ENCODE measurements at regions not wholly inside any gene's neighbourhood (a gene's known extent, or its start where the extent isn't known, plus 50 kb on each side); places are given as distances from the start of the nearest gene placed in this dataset.

- ATAC-seq = no peak
- H3K27ac ChIP-seq = no peak overlapping the region
- H3K27me3 ChIP-seq = no peaks in the 10 kb centered on the region
- H3K9me3 ChIP-seq = peaks cover 0 to 26% (median 0%) of the 10 kb centered on the region in 3 donors
- no peaks in the 10 kb centered on the region for H3K36me3 ChIP-seq
- H3K4me3 ChIP-seq = no peak overlapping the region
- 100% methylated on average over 1 of the region's 1 CpG; no CpG with 5 or more reads in 1 of the 2 donors for WGBS, 2 donors (ENCODE audit: low coverage in 1 of 2)
- H3K4me1 ChIP-seq = no peaks in the 10 kb centered on the region
- TF ChIP-seq EP300 (IDR thresholded peaks at IDR 0.05) (no peak), POLR2AphosphoS5 (IDR thresholded peaks at IDR 0.05) (no peak), POLR2A (IDR thresholded peaks at IDR 0.05) (no peak), CTCF (IDR thresholded peaks at IDR 0.05) (no peak)
These were observed 387.1 kb downstream of the MRPL39 start for GRCh38 chr21:25220169-25220568.

- ATAC-seq = no peak
- no peaks in the 10 kb centered on the region for H3K27me3 ChIP-seq
- no peak overlapping the region for H3K4me3 ChIP-seq
- H3K9me3 ChIP-seq = peaks cover 0 to 10% (median 0%) of the 10 kb centered on the region in 3 donors
- TF ChIP-seq POLR2AphosphoS5 (IDR thresholded peaks at IDR 0.05) = no peak
- no peak for TF ChIP-seq EP300 (IDR thresholded peaks at IDR 0.05)
- no peak for TF ChIP-seq POLR2A (IDR thresholded peaks at IDR 0.05)
- TF ChIP-seq CTCF (IDR thresholded peaks at IDR 0.05) = no peak
- WGBS, 2 donors (ENCODE audit: low coverage in 1 of 2) = 44 to 49% methylated on average over 2 of the region's 2 CpGs
- H3K27ac ChIP-seq = no peak overlapping the region
- no peaks in the 10 kb centered on the region for H3K36me3 ChIP-seq
- no peaks in the 10 kb centered on the region for H3K4me1 ChIP-seq
These were observed 391.4 kb downstream of the MRPL39 start for GRCh38 chr21:25215698-25216384.

- no peaks in the 10 kb centered on the region for H3K36me3 ChIP-seq
- H3K27ac ChIP-seq = no peak overlapping the region
- no peak for ATAC-seq
- peaks cover 0 to 3% (median 0%) of the 10 kb centered on the region in 3 donors for H3K9me3 ChIP-seq
- no peak overlapping the region for H3K4me3 ChIP-seq
- TF ChIP-seq CTCF (IDR thresholded peaks at IDR 0.05) (no peak), POLR2A (IDR thresholded peaks at IDR 0.05) (no peak), EP300 (IDR thresholded peaks at IDR 0.05) (no peak), POLR2AphosphoS5 (IDR thresholded peaks at IDR 0.05) (no peak)
- no peaks in the 10 kb centered on the region for H3K4me1 ChIP-seq
- H3K27me3 ChIP-seq = no peaks in the 10 kb centered on the region
- 84 to 87% methylated on average over 8 of the region's 8 CpGs for WGBS, 2 donors (ENCODE audit: low coverage in 1 of 2)
These were observed 392.6 kb downstream of the MRPL39 start for GRCh38 chr21:25214676-25215075.

GRCh38 chr21:25199944-25200343 lies 407.3 kb downstream of the MRPL39 start:
- no peak for TF ChIP-seq POLR2A (IDR thresholded peaks at IDR 0.05)
- TF ChIP-seq EP300 (IDR thresholded peaks at IDR 0.05) = no peak
- TF ChIP-seq POLR2AphosphoS5 (IDR thresholded peaks at IDR 0.05) = no peak
- TF ChIP-seq CTCF (IDR thresholded peaks at IDR 0.05) = no peak
- 62 to 80% methylated on average over 2 of the region's 2 CpGs for WGBS, 2 donors (ENCODE audit: low coverage in 1 of 2)
- Histone ChIP-seq H3K27me3 (no peaks in the 10 kb centered on the region), H3K27ac (no peak overlapping the region), H3K9me3 (peaks cover 0 to 9% (median 0%) of the 10 kb centered on the region in 3 donors), H3K4me3 (no peak overlapping the region), H3K36me3 (no peaks in the 10 kb centered on the region), H3K4me1 (no peaks in the 10 kb centered on the region)
- ATAC-seq = no peak

GRCh38 chr21:25191141-25191540 lies 416.1 kb downstream of the MRPL39 start:
- no peaks in the 10 kb centered on the region for H3K4me1 ChIP-seq
- TF ChIP-seq CTCF (IDR thresholded peaks at IDR 0.05) (no peak), EP300 (IDR thresholded peaks at IDR 0.05) (no peak), POLR2A (IDR thresholded peaks at IDR 0.05) (no peak), POLR2AphosphoS5 (IDR thresholded peaks at IDR 0.05) (no peak)
- no peaks in the 10 kb centered on the region for H3K27me3 ChIP-seq
- ATAC-seq = no peak
- no peak overlapping the region for H3K4me3 ChIP-seq
- H3K36me3 ChIP-seq = no peaks in the 10 kb centered on the region
- no peak overlapping the region for H3K27ac ChIP-seq
- H3K9me3 ChIP-seq = no peaks in the 10 kb centered on the region
